ENCODE measurements at regions not wholly inside any gene's neighbourhood (a gene's known extent, or its start where the extent isn't known, plus 50 kb on each side); places are given as distances from the start of the nearest gene placed in this dataset.

GRCh38 chr10:45501791-45502190 lies 127.8 kb downstream of the ALOX5 start:
- Histone ChIP-seq H3K4me3 (no peak overlapping the region), H3K4me1 (ENCODE audit: low read depth) (no peaks in the 10 kb centered on the region), H3K36me3 (ENCODE audit: low read depth) (no peaks in the 10 kb centered on the region), H3K9me3 (peaks cover 2% of the 10 kb centered on the region)
- ATAC-seq (no peak), DNase-seq (no peak)
- TF ChIP-seq CTCF (IDR thresholded peaks at IDR 0.05): no peak
- intact Hi-C loops (cut with DNase I, micrococcal nuclease): no loop called here

- ATAC-seq (no peak), DNase-seq (no peak)
- intact Hi-C loops (cut with DNase I, micrococcal nuclease): no loop called here
- Histone ChIP-seq H3K4me1 (ENCODE audit: low read depth) (no peaks in the 10 kb centered on the region), H3K36me3 (ENCODE audit: low read depth) (no peaks in the 10 kb centered on the region), H3K9me3 (peaks cover 10% of the 10 kb centered on the region), H3K4me3 (no peak overlapping the region)
- no peak for TF ChIP-seq CTCF (IDR thresholded peaks at IDR 0.05)
Observed at GRCh38 chr10:45500798-45501197, 126.8 kb downstream of the ALOX5 start.

- TF ChIP-seq CTCF (IDR thresholded peaks at IDR 0.05): no peak
- Histone ChIP-seq H3K9me3 (peaks cover 12% of the 10 kb centered on the region), H3K4me3 (no peak overlapping the region), H3K36me3 (ENCODE audit: low read depth) (no peaks in the 10 kb centered on the region), H3K4me1 (ENCODE audit: low read depth) (no peaks in the 10 kb centered on the region)
- DNase-seq: no peak
- ATAC-seq: no peak
- intact Hi-C loops (cut with DNase I, micrococcal nuclease): no loop called here
Observed at GRCh38 chr10:45500304-45500703, 126.3 kb downstream of the ALOX5 start.

GRCh38 chr10:45495438-45496152 lies 121.6 kb downstream of the ALOX5 start:
- no peak overlapping the region for H3K4me3 ChIP-seq
- no peak for DNase-seq
- no peak for TF ChIP-seq CTCF (IDR thresholded peaks at IDR 0.05)
- ATAC-seq: peak; percentile 74
- peaks cover 12% of the 10 kb centered on the region for H3K9me3 ChIP-seq
- H3K36me3 ChIP-seq (ENCODE audit: low read depth): no peaks in the 10 kb centered on the region
- intact Hi-C loops (cut with DNase I, micrococcal nuclease): no loop called here
- H3K4me1 ChIP-seq (ENCODE audit: low read depth): no peaks in the 10 kb centered on the region
